Liver (tissue), 7 donors: ENCODE measurements at regions not wholly inside any gene's neighbourhood (a gene's known extent, or its start where the extent isn't known, plus 50 kb on each side); places are given as distances from the start of the nearest gene placed in this dataset.
A peak's percentile ranks its signal among the peaks of the same experiment; 100 is the strongest.
"Not testable (repeated sequence)": the region's sequence is repeated elsewhere in the genome, so short reads cannot be mapped to it uniquely, and the experiment has no call there.

Experiments used
- DNase-seq: peaks from one replicate; pipeline ENCODE4 v3.0.0-alpha.2; 2017; ENCODE audit warnings: low spot score
- H3K27ac ChIP-seq, 2 donors: one replicate each; pipeline ENCODE4 v1.7.0; 2013; ENCODE audit warnings: inconsistent platforms in 2 of 2, low read length in 2 of 2, control low read depth in 1 of 2, low read depth in 1 of 2, mild to moderate bottlenecking in 1 of 2
- H3K27me3 ChIP-seq, 4 donors: one replicate each; pipeline versions ENCODE4 v1.6.1 to v1.7.0; 2013; ENCODE audit warnings: low read length in 3 of 4, inconsistent platforms in 1 of 4, mild to moderate bottlenecking in 1 of 4, moderate library complexity in 1 of 4; ENCODE audit not compliant: control insufficient read depth in 4 of 4, insufficient read depth in 4 of 4
- H3K36me3 ChIP-seq, 4 donors: one replicate each; pipeline versions ENCODE4 v1.6.1 to v1.7.0; 2013; ENCODE audit warnings: low read length in 3 of 4, mild to moderate bottlenecking in 3 of 4, low read depth in 1 of 4, moderate library complexity in 1 of 4; ENCODE audit not compliant: control insufficient read depth in 4 of 4, insufficient read depth in 3 of 4
- H3K4me1 ChIP-seq, 4 donors: one replicate each; pipeline versions ENCODE4 v1.6.1 to v1.7.0; 2013; ENCODE audit warnings: low read length in 3 of 4, mild to moderate bottlenecking in 3 of 4, moderate library complexity in 1 of 4; ENCODE audit not compliant: control insufficient read depth in 4 of 4, insufficient read depth in 4 of 4
- H3K4me3 ChIP-seq, 3 donors: one replicate each; pipeline versions ENCODE4 v1.6.1 to v1.7.0; 2013; ENCODE audit warnings: low read length in 3 of 3, control low read depth in 1 of 3, low read depth in 1 of 3, mild to moderate bottlenecking in 1 of 3
- H3K9ac ChIP-seq, 2 donors: one replicate each; pipeline ENCODE4 v1.7.0; 2013; ENCODE audit warnings: low read length in 2 of 2, mild to moderate bottlenecking in 2 of 2, moderate library complexity in 2 of 2, control low read depth in 1 of 2, low read depth in 1 of 2
- H3K9me3 ChIP-seq, 4 donors: one replicate each; pipeline versions ENCODE4 v1.6.1 to v1.7.0; 2013; ENCODE audit warnings: low read length in 3 of 4; ENCODE audit not compliant: control insufficient read depth in 4 of 4
- RAD21 ChIP-seq, 2 donors: IDR thresholded peaks; 2 replicates each; pipeline ENCODE4 v1.6.1; 2016; ENCODE audit warnings: antibody characterized with exemption in 2 of 2, mild to moderate bottlenecking in 2 of 2
- WGBS: extraction: QIAGEN DNeasy Blood & Tissue Kit; methylation state at CpG from one replicate; pipeline ENCODE4 v1.1.7; 2013; 5-methylcytosine and 5-hydroxymethylcytosine counted together
- TF ChIP-seq, protein P1 (sequence below): IDR thresholded peaks from 2 replicates; pipeline ENCODE4 v1.6.1; 2016; ENCODE audit warnings: antibody characterized with exemption
- donor health status: healthy.
- donor health status: healthy.
- donor health status: healthy.
- donor health status: healthy.

DNA sequence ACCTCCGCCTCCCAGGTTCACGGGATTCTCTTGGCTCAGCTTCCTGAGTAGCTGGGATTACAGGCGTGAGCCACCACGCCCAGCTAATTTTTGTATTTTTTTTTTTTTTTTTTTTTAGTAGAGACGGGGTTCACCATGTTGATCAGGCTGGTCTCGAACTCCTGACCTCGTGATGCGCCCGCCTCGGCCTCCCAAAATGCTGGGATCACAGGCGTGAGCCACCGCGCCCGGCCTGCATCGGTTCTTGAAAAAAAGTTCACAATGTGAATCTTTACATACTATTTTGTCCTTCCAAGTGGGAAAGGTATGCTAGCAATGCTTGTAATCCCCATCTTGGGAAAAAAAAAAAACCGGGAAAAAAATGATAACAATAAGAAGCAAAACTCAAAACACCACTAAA, 211.0 kb downstream of the SH3BGRL start:
- H3K4me3 ChIP-seq, H3K9me3 ChIP-seq, H3K9ac ChIP-seq, DNase-seq, H3K27me3 ChIP-seq, H3K4me1 ChIP-seq, H3K27ac ChIP-seq, H3K36me3 ChIP-seq: not testable (repeated sequence)
- WGBS = 87% methylated on average over 16 of the region's 16 CpGs

DNA sequence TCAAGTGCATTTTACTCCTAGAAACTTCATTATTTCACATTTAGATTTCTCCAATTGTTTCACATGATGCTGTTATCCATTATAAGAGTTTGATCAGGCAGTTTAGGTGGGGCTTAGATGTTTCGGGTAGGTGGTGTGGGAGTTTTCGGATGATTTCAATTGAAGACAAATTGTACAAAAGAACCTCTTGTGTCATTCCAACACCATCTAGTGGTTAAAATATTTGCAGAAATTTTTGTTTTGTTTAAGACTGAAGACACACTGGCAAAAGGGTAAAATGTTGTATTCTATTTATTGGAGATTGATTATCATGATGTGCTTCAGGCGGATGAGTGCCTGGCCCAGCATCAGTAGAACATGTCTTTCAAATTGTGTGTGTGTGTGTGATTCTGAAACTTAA, 212.7 kb downstream of the SH3BGRL start:
- H3K36me3 ChIP-seq = no peaks in the 10 kb centered on the region
- DNase-seq = no peak
- no peaks in the 10 kb centered on the region for H3K4me1 ChIP-seq
- H3K27me3 ChIP-seq = no peaks in the 10 kb centered on the region
- no peak overlapping the region for H3K9ac ChIP-seq
- 50% methylated on average over 3 of the region's 3 CpGs for WGBS
- TF ChIP-seq RAD21 (IDR thresholded peaks at IDR 0.05) = peak; percentile 22 to 38
- TF ChIP-seq, protein P1, sequence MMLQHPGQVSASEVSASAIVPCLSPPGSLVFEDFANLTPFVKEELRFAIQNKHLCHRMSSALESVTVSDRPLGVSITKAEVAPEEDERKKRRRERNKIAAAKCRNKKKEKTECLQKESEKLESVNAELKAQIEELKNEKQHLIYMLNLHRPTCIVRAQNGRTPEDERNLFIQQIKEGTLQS = no peak
- no peak overlapping the region for H3K4me3 ChIP-seq
- H3K9me3 ChIP-seq = no peaks in the 10 kb centered on the region
- no peak overlapping the region for H3K27ac ChIP-seq
